Endodermal cell (in vitro differentiated cells): ENCODE measurements at regions not wholly inside any gene's neighbourhood (a gene's known extent, or its start where the extent isn't known, plus 50 kb on each side); places are given as distances from the start of the nearest gene placed in this dataset.

ENCODE experiments used
- DNase-seq: peaks from one replicate; pipeline ENCODE4 v3.0.0-alpha.2; 2017
- H3K27ac ChIP-seq: 2 replicates; pipeline ENCODE4 v1.5.1; 2013; ENCODE audit warnings: mild to moderate bottlenecking, low read depth, low read length, moderate library complexity
- H3K27me3 ChIP-seq: 2 replicates; pipeline ENCODE4 v1.6.1; 2013; ENCODE audit warnings: mild to moderate bottlenecking, low read length, moderate library complexity; ENCODE audit not compliant: insufficient read depth, control insufficient read depth, poor library complexity, severe bottlenecking
- H3K36me3 ChIP-seq: 2 replicates; pipeline ENCODE4 v1.7.0; 2013; ENCODE audit warnings: mild to moderate bottlenecking, low read length, moderate library complexity; ENCODE audit not compliant: control insufficient read depth, insufficient read depth
- H3K4me1 ChIP-seq: one replicate; pipeline ENCODE4 v1.7.0; 2013; ENCODE audit warnings: low read length; ENCODE audit not compliant: control insufficient read depth, insufficient read depth
- H3K4me3 ChIP-seq: 2 replicates; pipeline ENCODE4 v1.5.1; 2013; ENCODE audit warnings: mild to moderate bottlenecking, low read length, moderate library complexity
- H3K9ac ChIP-seq: 2 replicates; pipeline ENCODE4 v1.6.1; 2013; ENCODE audit warnings: mild to moderate bottlenecking, low read length, moderate library complexity; ENCODE audit not compliant: poor library complexity, severe bottlenecking; ENCODE audit errors: extremely low read depth
- H3K9me3 ChIP-seq: 2 replicates; pipeline ENCODE4 v1.6.1; 2013; ENCODE audit warnings: mild to moderate bottlenecking, low read length, moderate library complexity; ENCODE audit not compliant: control insufficient read depth
- H3K27ac Mint-ChIP-seq: 2 replicates; pipeline ENCODE4 v1.8.0; 2020; ENCODE audit warnings: mixed read lengths
- H3K27me3 Mint-ChIP-seq: 2 replicates; pipeline ENCODE4 v1.8.0; 2021; ENCODE audit warnings: mild to moderate bottlenecking, mixed read lengths; ENCODE audit not compliant: insufficient read depth
- H3K36me3 Mint-ChIP-seq: 2 replicates; pipeline ENCODE4 v1.8.0; 2020; ENCODE audit warnings: low read depth, mixed read lengths
- H3K4me1 Mint-ChIP-seq: 2 replicates; pipeline ENCODE4 v1.8.0; 2020; ENCODE audit warnings: mixed read lengths
- H3K4me3 Mint-ChIP-seq: 2 replicates; pipeline ENCODE4 v1.8.0; 2020; ENCODE audit warnings: mild to moderate bottlenecking, moderate library complexity, mixed read lengths
- H3K9me3 Mint-ChIP-seq: 2 replicates; pipeline ENCODE4 v1.8.0; 2020; ENCODE audit warnings: mild to moderate bottlenecking, mixed read lengths
- WGBS, 2 experiments: methylation state at CpG; one replicate each; pipeline versions ENCODE4 v1.1.5 to v1.1.7; 2013; ENCODE audit warnings: missing lambda C conversion rate in 2 of 2, mixed read lengths in 1 of 2; ENCODE audit not compliant: insufficient coverage in 1 of 2, insufficient read length in 1 of 2; 5-methylcytosine and 5-hydroxymethylcytosine counted together
- TF ChIP-seq, protein P1 (sequence below): fragments of 200-600 bp; sonication (generic); conservative IDR thresholded peaks from 2 replicates; pipeline ENCODE4 v1.5.0; 2021; ENCODE audit warnings: antibody characterized with exemption, mild to moderate bottlenecking

DNA sequence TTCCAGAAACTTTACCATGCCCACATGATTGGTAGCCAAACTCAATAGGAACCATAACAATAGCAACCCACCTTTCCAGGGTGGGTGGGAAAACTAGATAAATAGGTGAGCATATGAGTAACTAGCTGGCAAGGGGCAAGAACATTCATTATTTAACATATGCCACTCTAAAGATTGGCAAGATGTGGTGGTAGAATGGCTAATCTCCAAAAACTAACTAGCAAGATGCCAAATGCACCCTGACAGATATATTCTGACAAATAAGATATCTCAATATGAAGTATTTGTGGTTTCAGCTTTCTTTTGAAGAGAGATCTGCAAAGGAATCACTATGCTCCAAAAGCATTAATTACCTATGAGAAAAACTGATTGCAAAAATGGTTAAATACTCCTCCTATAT, 895.6 kb downstream of the TLE1 start:
- H3K27ac ChIP-seq: no peak overlapping the region
- H3K36me3 ChIP-seq: no peaks in the 10 kb centered on the region
- DNase-seq: no peak
- H3K9ac ChIP-seq: no peak overlapping the region
- TF ChIP-seq, protein P1, sequence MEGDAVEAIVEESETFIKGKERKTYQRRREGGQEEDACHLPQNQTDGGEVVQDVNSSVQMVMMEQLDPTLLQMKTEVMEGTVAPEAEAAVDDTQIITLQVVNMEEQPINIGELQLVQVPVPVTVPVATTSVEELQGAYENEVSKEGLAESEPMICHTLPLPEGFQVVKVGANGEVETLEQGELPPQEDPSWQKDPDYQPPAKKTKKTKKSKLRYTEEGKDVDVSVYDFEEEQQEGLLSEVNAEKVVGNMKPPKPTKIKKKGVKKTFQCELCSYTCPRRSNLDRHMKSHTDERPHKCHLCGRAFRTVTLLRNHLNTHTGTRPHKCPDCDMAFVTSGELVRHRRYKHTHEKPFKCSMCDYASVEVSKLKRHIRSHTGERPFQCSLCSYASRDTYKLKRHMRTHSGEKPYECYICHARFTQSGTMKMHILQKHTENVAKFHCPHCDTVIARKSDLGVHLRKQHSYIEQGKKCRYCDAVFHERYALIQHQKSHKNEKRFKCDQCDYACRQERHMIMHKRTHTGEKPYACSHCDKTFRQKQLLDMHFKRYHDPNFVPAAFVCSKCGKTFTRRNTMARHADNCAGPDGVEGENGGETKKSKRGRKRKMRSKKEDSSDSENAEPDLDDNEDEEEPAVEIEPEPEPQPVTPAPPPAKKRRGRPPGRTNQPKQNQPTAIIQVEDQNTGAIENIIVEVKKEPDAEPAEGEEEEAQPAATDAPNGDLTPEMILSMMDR: no peak
- H3K27ac Mint-ChIP-seq: no peak overlapping the region
- no peaks in the 10 kb centered on the region for H3K27me3 ChIP-seq
- no peaks in the 10 kb centered on the region for H3K27me3 Mint-ChIP-seq
- no peaks in the 10 kb centered on the region for H3K9me3 ChIP-seq
- H3K9me3 Mint-ChIP-seq: no peaks in the 10 kb centered on the region
- no peaks in the 10 kb centered on the region for H3K4me1 ChIP-seq
- H3K4me3 Mint-ChIP-seq: no peak overlapping the region
- H3K4me3 ChIP-seq: no peak overlapping the region
- no peaks in the 10 kb centered on the region for H3K4me1 Mint-ChIP-seq
- H3K36me3 Mint-ChIP-seq: no peaks in the 10 kb centered on the region

DNA sequence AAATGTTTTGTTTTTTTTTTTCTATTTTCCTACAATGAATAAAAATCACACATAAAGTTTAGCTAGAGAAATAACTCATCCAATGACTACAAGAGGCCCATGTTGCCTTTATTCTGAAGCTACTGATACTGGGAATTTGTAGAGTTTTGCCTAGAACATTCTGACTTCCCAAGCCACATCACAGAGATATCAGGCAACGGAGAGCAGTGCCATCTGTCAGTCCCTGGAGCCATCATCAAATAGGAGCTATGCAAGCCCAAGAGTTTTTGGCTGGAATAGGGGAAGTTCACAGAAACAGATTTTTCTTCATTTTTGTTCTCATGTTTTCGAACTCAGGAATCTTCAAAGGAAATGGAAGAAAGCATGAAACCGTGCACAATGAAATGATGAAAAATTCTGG, 896.6 kb downstream of the TLE1 start:
- Histone ChIP-seq H3K9ac (no peak overlapping the region), H3K9me3 (no peaks in the 10 kb centered on the region), H3K27ac (no peak overlapping the region), H3K27me3 (no peaks in the 10 kb centered on the region), H3K4me1 (no peaks in the 10 kb centered on the region), H3K4me3 (no peak overlapping the region), H3K36me3 (no peaks in the 10 kb centered on the region)
- Mint-ChIP-seq H3K27ac (no peak overlapping the region), H3K4me1 (no peaks in the 10 kb centered on the region), H3K27me3 (no peaks in the 10 kb centered on the region), H3K36me3 (no peaks in the 10 kb centered on the region), H3K9me3 (no peaks in the 10 kb centered on the region), H3K4me3 (no peak overlapping the region)
- WGBS, 2 experiments: 95 to 100% methylated on average over 2 to 3 of the region's 3 CpGs
- TF ChIP-seq, protein P1: no peak
- no peak for DNase-seq

DNA sequence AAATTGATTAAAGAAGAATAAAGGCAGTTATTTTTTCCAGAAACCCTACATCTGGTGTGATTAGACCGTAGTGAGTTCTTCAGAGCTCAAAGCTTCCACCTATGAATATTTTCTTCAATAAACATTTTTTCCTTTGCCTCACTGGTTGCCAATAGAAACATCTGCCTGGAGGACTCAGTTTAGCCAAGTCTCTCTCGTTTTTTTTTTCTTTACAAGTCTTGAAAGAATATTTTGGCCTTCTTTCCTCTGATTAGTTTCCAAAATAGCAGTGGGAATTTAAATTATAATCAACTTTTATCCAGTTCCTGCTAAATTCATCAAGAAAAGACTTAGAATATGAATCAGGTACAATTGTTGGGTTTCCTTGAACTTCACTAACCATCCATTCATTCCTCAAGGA, 897.5 kb downstream of the TLE1 start:
- no peaks in the 10 kb centered on the region for H3K9me3 Mint-ChIP-seq
- Histone ChIP-seq H3K9ac (no peak overlapping the region), H3K4me1 (no peaks in the 10 kb centered on the region), H3K4me3 (no peak overlapping the region), H3K27ac (no peak overlapping the region), H3K27me3 (no peaks in the 10 kb centered on the region), H3K9me3 (no peaks in the 10 kb centered on the region), H3K36me3 (no peaks in the 10 kb centered on the region)
- no peak for DNase-seq
- no peaks in the 10 kb centered on the region for H3K4me1 Mint-ChIP-seq
- H3K27me3 Mint-ChIP-seq: no peaks in the 10 kb centered on the region
- H3K27ac Mint-ChIP-seq: no peak overlapping the region
- WGBS, 2 experiments: 89 to 100% methylated on average over 1 to 2 of the region's 2 CpGs
- H3K4me3 Mint-ChIP-seq: no peak overlapping the region
- TF ChIP-seq, protein P1: no peak
- H3K36me3 Mint-ChIP-seq: no peaks in the 10 kb centered on the region
